Duodenal mucosa (tissue), 2 donors: ENCODE measurements at regions not wholly inside any gene's neighbourhood (a gene's known extent, or its start where the extent isn't known, plus 50 kb on each side); places are given as distances from the start of the nearest gene placed in this dataset.

Experiments used
- H3K27ac ChIP-seq: one replicate; pipeline ENCODE4 v1.7.0; 2013; ENCODE audit warnings: low read depth, low read length
- H3K27me3 ChIP-seq, 2 donors: one replicate each; pipeline ENCODE4 v1.7.0; 2013; ENCODE audit warnings: low read length in 2 of 2, control low read depth in 1 of 2; ENCODE audit not compliant: insufficient read depth in 2 of 2, control insufficient read depth in 1 of 2
- H3K36me3 ChIP-seq, 2 donors: one replicate each; pipeline ENCODE4 v1.7.0; 2013; ENCODE audit warnings: low read length in 2 of 2, control low read depth in 1 of 2; ENCODE audit not compliant: insufficient read depth in 2 of 2, control insufficient read depth in 1 of 2
- H3K4me1 ChIP-seq, 2 donors: one replicate each; pipeline ENCODE4 v1.7.0; 2013; ENCODE audit warnings: low read length in 2 of 2, control low read depth in 1 of 2; ENCODE audit not compliant: insufficient read depth in 2 of 2, control insufficient read depth in 1 of 2
- H3K4me3 ChIP-seq, 2 donors: one replicate each; pipeline ENCODE4 v1.7.0; 2013; ENCODE audit warnings: low read length in 2 of 2, low read depth in 1 of 2
- H3K9ac ChIP-seq, 2 donors: one replicate each; pipeline ENCODE4 v1.7.0; 2013; ENCODE audit warnings: low read length in 2 of 2, low read depth in 1 of 2
- H3K9me3 ChIP-seq, 2 donors: one replicate each; pipeline ENCODE4 v1.7.0; 2013; ENCODE audit warnings: low read length in 2 of 2, control low read depth in 1 of 2; ENCODE audit not compliant: control insufficient read depth in 1 of 2

DNA sequence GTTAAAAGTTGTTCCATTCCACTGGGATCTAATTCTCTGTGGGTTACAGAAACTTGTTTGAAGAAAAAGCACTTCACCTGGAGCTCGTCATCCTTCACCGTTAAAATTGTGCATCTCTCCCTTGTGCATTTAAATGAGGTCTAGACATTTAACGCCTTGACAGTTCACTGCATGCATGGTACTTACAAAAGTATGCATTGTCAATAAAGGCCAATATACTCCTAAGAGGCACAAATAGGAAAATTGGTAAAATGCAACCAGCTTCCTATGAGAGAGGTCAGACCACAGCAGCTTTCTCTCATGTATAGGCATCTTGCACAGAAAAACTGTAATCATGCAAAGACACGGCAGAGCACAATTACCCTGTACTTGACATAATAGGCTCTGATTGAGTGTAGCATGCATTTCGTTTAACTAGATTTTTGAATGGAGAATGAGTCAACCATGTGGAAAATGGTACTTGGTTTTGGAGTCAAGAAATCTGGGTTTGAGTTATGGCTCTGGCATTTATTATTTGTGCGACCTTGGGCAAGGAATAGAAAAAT lies 378.5 kb downstream of the RFPL4B start:
- Histone ChIP-seq H3K27me3 (no peaks in the 10 kb centered on the region), H3K36me3 (no peaks in the 10 kb centered on the region), H3K9ac (no peak overlapping the region), H3K27ac (no peak overlapping the region), H3K4me1 (no peaks in the 10 kb centered on the region), H3K4me3 (no peak overlapping the region), H3K9me3 (no peaks in the 10 kb centered on the region)

DNA sequence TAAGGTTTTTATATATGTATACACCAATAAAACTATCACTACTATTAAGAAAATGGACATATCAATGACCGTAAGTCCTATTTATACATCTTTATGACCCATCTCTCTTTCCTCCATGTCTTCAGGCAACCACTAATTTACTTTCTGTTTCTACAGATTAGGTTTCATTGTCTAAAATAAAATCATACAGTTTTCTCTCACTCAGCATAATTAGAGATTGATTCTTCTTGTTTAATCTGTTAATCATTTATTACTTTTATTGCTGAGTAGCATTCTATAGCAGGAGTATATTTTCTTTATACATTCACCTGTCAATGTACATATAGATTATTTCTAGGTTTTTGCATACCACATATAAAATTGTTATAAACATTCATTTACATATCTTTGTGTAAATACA lies 388.0 kb downstream of the RFPL4B start:
- no peaks in the 10 kb centered on the region for H3K27me3 ChIP-seq
- no peaks in the 10 kb centered on the region for H3K9me3 ChIP-seq

DNA sequence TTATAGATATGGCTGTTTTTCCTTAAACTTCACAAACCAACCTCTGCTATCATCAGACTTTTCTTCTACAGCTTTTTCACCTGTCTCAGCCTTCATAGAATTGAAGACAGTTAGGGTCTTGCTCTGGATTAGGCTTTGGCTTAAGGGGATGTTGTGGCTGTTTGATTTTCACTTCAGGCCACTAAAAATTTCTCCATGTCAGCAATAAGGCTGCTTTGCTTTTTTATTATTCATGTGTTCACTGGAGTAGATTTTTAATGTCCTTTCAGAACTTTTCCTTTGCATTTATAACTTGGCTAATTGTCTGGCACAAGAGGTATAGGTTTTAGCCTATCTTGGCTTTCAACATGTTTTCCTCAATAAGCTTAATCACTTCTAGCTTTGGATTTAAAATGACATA lies 392.6 kb downstream of the RFPL4B start:
- H3K4me3 ChIP-seq, result no peak overlapping the region
- H3K9me3 ChIP-seq, result no peaks in the 10 kb centered on the region
- H3K4me1 ChIP-seq, result no peaks in the 10 kb centered on the region
- no peaks in the 10 kb centered on the region for H3K27me3 ChIP-seq
- H3K36me3 ChIP-seq, result no peaks in the 10 kb centered on the region
- H3K9ac ChIP-seq, result no peak overlapping the region
- H3K27ac ChIP-seq, result no peak overlapping the region

More for the DNA sequence above, 388.0 kb downstream of the RFPL4B start:
- Histone ChIP-seq H3K4me1 (no peaks in the 10 kb centered on the region), H3K36me3 (no peaks in the 10 kb centered on the region), H3K27ac (no peak overlapping the region), H3K9ac (no peak overlapping the region), H3K4me3 (no peak overlapping the region)

DNA sequence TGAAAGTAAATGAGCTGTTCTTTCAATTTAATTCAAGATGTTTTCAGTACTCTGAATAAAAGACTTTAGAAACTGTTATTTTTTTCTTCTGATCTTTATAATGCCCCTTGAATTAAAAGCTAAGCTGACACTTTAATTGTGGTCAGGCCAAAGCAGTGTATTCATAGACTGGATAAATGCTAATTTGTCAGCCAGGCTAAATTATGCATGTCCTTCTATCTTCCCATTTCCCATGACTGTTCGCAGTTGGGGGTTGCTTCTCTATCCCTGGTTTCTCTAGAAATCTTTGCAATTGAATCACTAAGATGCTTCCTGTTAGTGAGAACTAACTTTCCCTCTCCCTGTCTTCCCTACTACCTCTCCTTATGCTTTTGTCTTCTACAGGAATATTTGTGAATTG lies 396.2 kb downstream of the RFPL4B start:
- Histone ChIP-seq H3K9ac (no peak overlapping the region), H3K27ac (no peak overlapping the region), H3K9me3 (no peaks in the 10 kb centered on the region), H3K4me1 (no peaks in the 10 kb centered on the region), H3K4me3 (no peak overlapping the region), H3K27me3 (no peaks in the 10 kb centered on the region), H3K36me3 (no peaks in the 10 kb centered on the region)

DNA sequence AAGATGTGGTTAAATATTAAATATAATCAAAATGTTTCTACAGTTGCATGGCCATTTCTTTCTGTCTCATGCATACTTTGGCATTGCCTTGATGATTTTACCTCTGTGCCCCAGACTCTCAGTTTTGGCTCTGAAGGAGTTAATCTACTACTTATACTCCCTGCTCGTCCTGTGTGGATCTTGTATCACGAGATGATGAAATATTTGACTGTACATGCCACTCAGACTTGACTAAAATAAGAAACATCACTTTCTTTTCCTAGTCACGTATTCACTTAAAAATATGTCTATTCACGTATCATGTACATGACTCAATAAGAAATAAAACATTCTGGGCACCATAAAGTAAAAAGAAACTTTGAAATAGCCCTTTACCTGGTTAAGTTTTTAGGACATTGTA lies 397.7 kb downstream of the RFPL4B start:
- no peak overlapping the region for H3K27ac ChIP-seq
- H3K4me1 ChIP-seq, result no peaks in the 10 kb centered on the region
- no peaks in the 10 kb centered on the region for H3K27me3 ChIP-seq
- H3K4me3 ChIP-seq, result no peak overlapping the region
- no peaks in the 10 kb centered on the region for H3K9me3 ChIP-seq
- H3K36me3 ChIP-seq, result no peaks in the 10 kb centered on the region
- H3K9ac ChIP-seq, result no peak overlapping the region

DNA sequence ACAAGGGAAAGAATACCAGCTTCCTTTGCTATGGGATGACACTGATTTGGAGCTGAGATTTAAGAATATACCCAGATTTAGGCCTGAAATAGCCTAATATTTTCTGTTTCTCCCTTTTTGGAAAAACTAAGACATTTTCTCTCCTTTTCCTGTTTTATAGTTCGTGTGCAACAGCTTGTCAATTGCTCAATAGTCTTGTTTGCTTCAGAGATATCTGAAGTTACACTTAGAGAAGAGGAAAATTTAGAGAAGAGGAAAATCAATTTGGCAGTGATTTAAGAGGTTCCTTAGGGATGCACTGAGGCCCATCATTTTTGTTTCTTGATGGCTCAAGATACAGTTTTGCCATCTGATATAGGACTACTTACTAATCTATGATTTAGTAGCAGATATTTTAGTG lies 398.6 kb downstream of the RFPL4B start:
- Histone ChIP-seq H3K9me3 (no peaks in the 10 kb centered on the region), H3K9ac (no peak overlapping the region), H3K27ac (no peak overlapping the region), H3K27me3 (no peaks in the 10 kb centered on the region), H3K4me3 (no peak overlapping the region), H3K36me3 (no peaks in the 10 kb centered on the region), H3K4me1 (no peaks in the 10 kb centered on the region)

DNA sequence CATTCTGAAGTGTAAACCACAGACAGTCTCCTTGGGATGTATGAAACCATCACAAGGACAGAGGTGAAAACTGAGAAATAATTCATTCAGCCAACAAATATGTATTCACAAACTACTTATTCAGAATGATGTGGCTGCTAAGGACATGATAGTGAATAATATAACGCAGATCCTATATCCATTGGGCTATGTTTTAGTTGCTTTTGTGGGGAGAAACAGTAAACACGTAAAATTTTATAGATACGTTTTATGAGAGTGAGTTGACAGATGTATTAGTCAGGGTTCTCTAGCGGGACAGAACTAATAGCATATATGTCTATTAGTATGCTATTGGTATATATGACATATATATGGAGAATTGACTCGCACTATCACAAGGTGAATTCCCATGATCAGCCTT lies 402.5 kb downstream of the RFPL4B start:
- Histone ChIP-seq H3K36me3 (no peaks in the 10 kb centered on the region), H3K27me3 (no peaks in the 10 kb centered on the region), H3K4me1 (no peaks in the 10 kb centered on the region), H3K9me3 (no peaks in the 10 kb centered on the region), H3K9ac (no peak overlapping the region), H3K27ac (no peak overlapping the region), H3K4me3 (no peak overlapping the region)

DNA sequence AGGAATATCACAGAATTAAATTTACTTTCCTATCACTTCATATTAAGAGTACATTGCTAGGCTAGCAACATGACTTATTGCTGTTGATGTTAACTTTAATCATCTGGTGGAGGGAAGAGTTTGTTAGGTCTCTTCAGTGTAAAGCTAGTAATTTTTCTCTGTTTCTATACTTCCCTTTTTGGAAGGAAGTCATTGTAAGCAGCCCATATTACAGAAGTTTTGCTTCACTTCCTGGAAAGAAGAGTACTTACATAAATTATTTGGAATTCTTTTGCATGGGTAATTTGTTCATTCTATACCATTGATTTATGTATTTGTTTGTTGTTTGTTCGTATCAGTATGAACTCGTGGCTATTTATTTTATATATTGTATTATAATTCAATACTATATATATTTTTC lies 405.2 kb downstream of the RFPL4B start:
- Histone ChIP-seq H3K9me3 (no peaks in the 10 kb centered on the region), H3K36me3 (no peaks in the 10 kb centered on the region), H3K27ac (no peak overlapping the region), H3K4me1 (no peaks in the 10 kb centered on the region), H3K27me3 (no peaks in the 10 kb centered on the region), H3K4me3 (no peak overlapping the region), H3K9ac (no peak overlapping the region)

- Histone ChIP-seq H3K4me3 (no peak overlapping the region), H3K4me1 (no peaks in the 10 kb centered on the region), H3K27me3 (no peaks in the 10 kb centered on the region), H3K27ac (no peak overlapping the region), H3K9ac (no peak overlapping the region), H3K9me3 (no peaks in the 10 kb centered on the region), H3K36me3 (no peaks in the 10 kb centered on the region)
Observed at GRCh38 chr6:112752791-112753190, 405.7 kb downstream of the RFPL4B start.

DNA sequence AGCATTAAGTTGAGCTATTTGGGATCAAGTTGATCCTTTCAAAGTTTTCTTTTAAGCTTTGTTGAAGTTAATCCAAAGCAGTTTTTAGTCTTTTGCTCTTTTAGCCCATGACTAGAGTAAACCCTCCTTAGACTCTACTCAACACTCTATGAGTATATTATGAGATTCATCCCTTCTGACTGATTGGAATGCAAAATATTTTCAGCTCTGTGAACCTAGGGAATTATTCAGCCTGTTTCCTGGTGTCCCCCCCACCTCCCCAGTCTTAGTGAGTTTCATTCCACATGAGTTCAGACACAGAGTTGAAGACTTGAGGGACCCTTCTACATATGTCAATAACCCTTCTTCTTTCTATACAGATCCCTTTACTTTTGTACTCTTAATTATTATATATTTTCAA lies 413.7 kb downstream of the RFPL4B start:
- H3K27ac ChIP-seq, result no peak overlapping the region

GRCh38 chr6:112761740-112762139 lies 414.6 kb downstream of the RFPL4B start:
- Histone ChIP-seq H3K4me1 (no peaks in the 10 kb centered on the region), H3K27ac (no peak overlapping the region), H3K36me3 (no peaks in the 10 kb centered on the region), H3K27me3 (no peaks in the 10 kb centered on the region), H3K4me3 (no peak overlapping the region), H3K9me3 (no peaks in the 10 kb centered on the region), H3K9ac (no peak overlapping the region)

More for the DNA sequence above, 413.7 kb downstream of the RFPL4B start:
- no peaks in the 10 kb centered on the region for H3K9me3 ChIP-seq
- H3K4me3 ChIP-seq, result no peak overlapping the region
- no peaks in the 10 kb centered on the region for H3K27me3 ChIP-seq
- no peaks in the 10 kb centered on the region for H3K36me3 ChIP-seq
- H3K9ac ChIP-seq, result no peak overlapping the region
- H3K4me1 ChIP-seq, result no peaks in the 10 kb centered on the region
